HCT116 (cell line): ENCODE measurements at regions not wholly inside any gene's neighbourhood (a gene's known extent, or its start where the extent isn't known, plus 50 kb on each side); places are given as distances from the start of the nearest gene placed in this dataset.

Source experiments
- ATAC-seq: fragments of 200-7000 bp; cut with Tn5 transposase; 2 replicates; pipeline ENCODE4 v1.9.1; 2020; ENCODE audit warnings: mild to moderate bottlenecking, moderate library complexity
- BruUV-seq: library from RNA; stranded (reverse); fragments of 400-500 nt; replicated peaks from 2 replicates; lab custom pipeline; 2021; lab: Mats Ljungman, UMichigan
- CTCF ChIA-PET: fragments of 300-600 bp; sonication (Branson Sonifier 250); formaldehyde crosslinking; loops from one replicate; lab custom pipeline; 2021; ENCODE audit warnings: antibody characterized with exemption; lab: Charles Lee
- POLR2A ChIA-PET: fragments of 300-600, 350-600 bp; sonication (Branson Sonifier 250); formaldehyde crosslinking; loops from one replicate; lab custom pipeline; 2021; ENCODE audit warnings: antibody characterized with exemption; lab: Charles Lee
- RAD21 ChIA-PET, 2 experiments: fragments of 300-600 bp; sonication (Branson Sonifier 250); formaldehyde crosslinking; loops; one replicate each; lab custom pipeline; 2023; ENCODE audit warnings: low total read pairs in 2 of 2; ENCODE audit not compliant: uncharacterized antibody in 2 of 2, unreplicated experiment in 2 of 2, low non-redundant PET in 1 of 2; lab: Charles Lee
- DNase-seq: peaks from one replicate; pipeline ENCODE4 v3.0.0-alpha.2; 2010; ENCODE audit warnings: low read depth, low spot score
- H2AFZ ChIP-seq: fragments of 200-600 bp; shearing (Covaris generic), sonication (generic); 2 replicates; pipeline ENCODE4 v1.6.1; 2017; ENCODE audit warnings: low read depth, mixed run types, mixed read lengths, antibody characterized with exemption, low read length; ENCODE audit not compliant: poor library complexity, severe bottlenecking
- H3K27ac ChIP-seq: 2 replicates; pipeline ENCODE4 v1.5.1; 2012; ENCODE audit warnings: low read depth, low read length
- H3K27me3 ChIP-seq: fragments of 200-600 bp; sonication (generic); 2 replicates; pipeline ENCODE4 v1.6.1; 2016; ENCODE audit warnings: mixed run types, low read length, mixed read lengths; ENCODE audit not compliant: insufficient read depth
- H3K36me3 ChIP-seq, 2 experiments: fragments of 200-500 bp in 1 of 2; fragments of 200-600 bp in 1 of 2; sonication (Bioruptor generic) in 1 of 2; sonication (generic) in 1 of 2; 2 replicates each; pipeline versions ENCODE4 v1.5.1 to v1.6.1; 2014 to 2016; ENCODE audit warnings: low read length in 2 of 2, inconsistent platforms in 1 of 2, mixed read lengths in 1 of 2, mixed run types in 1 of 2; ENCODE audit not compliant: insufficient read depth in 2 of 2, control insufficient read depth in 1 of 2
- H3K4me1 ChIP-seq, 2 experiments: fragments of 200-600 bp in 1 of 2; sonication (generic) in 1 of 2; 2 replicates each; pipeline versions ENCODE4 v1.5.1 to v1.6.1; 2012 to 2017; ENCODE audit warnings: low read length in 2 of 2, inconsistent platforms in 1 of 2, mild to moderate bottlenecking in 1 of 2, mixed read lengths in 1 of 2, mixed run types in 1 of 2, moderate library complexity in 1 of 2; ENCODE audit not compliant: insufficient read depth in 2 of 2, control insufficient read depth in 1 of 2
- H3K4me2 ChIP-seq: fragments of 200-600 bp; sonication (generic); 2 replicates; pipeline ENCODE4 v1.6.1; 2017; ENCODE audit warnings: mixed run types, low read length, mixed read lengths
- H3K4me3 ChIP-seq, 2 experiments: fragments of 200-600 bp in 1 of 2; sonication (generic) in 1 of 2; replicated peaks in 1 of 2; 2 replicates each; pipeline ENCODE4 v1.5.1; 2011 to 2016; ENCODE audit warnings: low read length in 2 of 2, control low read depth in 1 of 2, low read depth in 1 of 2, mild to moderate bottlenecking in 1 of 2, mixed read lengths in 1 of 2, mixed run types in 1 of 2
- H3K79me2 ChIP-seq: fragments of 200-600 bp; sonication (generic); 2 replicates; pipeline ENCODE4 v1.6.1; 2017; ENCODE audit warnings: mild to moderate bottlenecking, mixed run types, low read length, moderate library complexity, mixed read lengths; ENCODE audit not compliant: insufficient read depth
- H3K9ac ChIP-seq: fragments of 200-600 bp; sonication (generic); 2 replicates; pipeline ENCODE4 v1.6.1; 2016; ENCODE audit warnings: low read length, mixed read lengths
- H3K9me2 ChIP-seq: fragments of 200-600 bp; sonication (generic), shearing (Covaris generic); 2 replicates; pipeline ENCODE4 v1.6.1; 2017; ENCODE audit warnings: mixed run types, mild to moderate bottlenecking, moderate library complexity; ENCODE audit not compliant: insufficient read depth
- H3K9me3 ChIP-seq, 2 experiments: fragments of 200-500 bp in 1 of 2; fragments of 200-600 bp in 1 of 2; sonication (Bioruptor generic) in 1 of 2; sonication (generic) in 1 of 2; 2 replicates each; pipeline ENCODE4 v1.6.1; 2014 to 2017; ENCODE audit warnings: low read length in 2 of 2, mixed read lengths in 2 of 2, inconsistent platforms in 1 of 2, low read depth in 1 of 2, mild to moderate bottlenecking in 1 of 2, mixed run types in 1 of 2, moderate library complexity in 1 of 2; ENCODE audit not compliant: control insufficient read depth in 1 of 2, insufficient read depth in 1 of 2
- H4K20me1 ChIP-seq: fragments of 200-600 bp; sonication (generic), shearing (Covaris generic); 2 replicates; pipeline ENCODE4 v1.6.1; 2017; ENCODE audit warnings: mixed run types, mild to moderate bottlenecking, moderate library complexity; ENCODE audit not compliant: insufficient read depth
- EZH2 ChIP-seq: fragments of 200-600 bp; sonication (generic); IDR thresholded peaks from 2 replicates; pipeline ENCODE4 v1.6.1; 2017; ENCODE audit warnings: antibody characterized with exemption, mixed run types
- JUND ChIP-seq: IDR thresholded peaks from 2 replicates; pipeline ENCODE4 v1.6.1; 2012
- POLR2AphosphoS5 ChIP-seq: IDR thresholded peaks from 2 replicates; pipeline ENCODE4 v1.6.1; 2011; ENCODE audit warnings: mild to moderate bottlenecking, low read depth, low read length, moderate library complexity
- RAD21 ChIP-seq: IDR thresholded peaks from 2 replicates; pipeline ENCODE4 v1.6.1; 2012; ENCODE audit warnings: low read depth, mild to moderate bottlenecking
- TCF7L2 ChIP-seq: IDR thresholded peaks from 2 replicates; pipeline ENCODE4 v1.7.0; 2011; ENCODE audit warnings: borderline replicate concordance, inconsistent platforms; ENCODE audit not compliant: insufficient read depth, insufficient read length; ENCODE audit errors: extremely low read depth
- YY1 ChIP-seq: IDR thresholded peaks from 2 replicates; pipeline ENCODE4 v1.6.1; 2011; ENCODE audit warnings: low read length, low read depth, moderate library complexity, mild to moderate bottlenecking; ENCODE audit not compliant: insufficient replicate concordance; ENCODE audit errors: extremely low read depth
- ZBTB33 ChIP-seq: IDR thresholded peaks from 2 replicates; pipeline ENCODE4 v1.6.1; 2011; ENCODE audit warnings: mild to moderate bottlenecking, low read length, moderate library complexity; ENCODE audit not compliant: insufficient replicate concordance; ENCODE audit errors: extremely low read depth
- ZNF274 ChIP-seq: fragments of 200-500 bp; sonication (Bioruptor generic); IDR thresholded peaks from 2 replicates; pipeline ENCODE4 v1.6.1; 2014; ENCODE audit warnings: mild to moderate bottlenecking, low read depth, low read length, inconsistent platforms
- intact Hi-C: fragments of 100-400 bp; cut with micrococcal nuclease; formaldehyde crosslinking; loops from 2 replicates; pipeline ENCODE4 v1.10.0; 2022

GRCh38 chr17:77435272-77436057 is 294.7 kb downstream of the SEC14L1 start:
- ChIA-PET RAD21 (no interaction called here), CTCF (interaction anchor here (0.7 kb wide), 1 partner anchor 179 kb away, joined by 3 read pairs; no protein-coding TSS in a partner anchor), POLR2A (no interaction called here)
- H3K9ac ChIP-seq, result no peak overlapping the region
- H4K20me1 ChIP-seq, result no peaks in the 10 kb centered on the region
- intact Hi-C loops, result no loop called here
- no peak overlapping the region for H2AFZ ChIP-seq
- TF ChIP-seq TCF7L2 (no peak), JUND (no peak), YY1 (no peak), RAD21 (no peak), ZNF274 (no peak), ZBTB33 (no peak), EZH2 (no peak), POLR2AphosphoS5 (no peak)
- H3K9me2 ChIP-seq, result no peaks in the 10 kb centered on the region
- H3K4me3 ChIP-seq, result no peak overlapping the region
- DNase-seq, result no peak
- peaks cover 86% of the 10 kb centered on the region; the same call in 1 of the 2 replicates for H3K79me2 ChIP-seq
- no peaks in the 10 kb centered on the region for H3K9me3 ChIP-seq
- H3K36me3 ChIP-seq, result no peaks in the 10 kb centered on the region
- BruUV-seq, result no TSS peak
- ATAC-seq, result no peak
- no peaks in the 10 kb centered on the region for H3K4me1 ChIP-seq
- no peak overlapping the region for H3K4me2 ChIP-seq
- H3K27ac ChIP-seq, result no peak overlapping the region
- H3K27me3 ChIP-seq, result no peaks in the 10 kb centered on the region
